ENCODE measurements at regions not wholly inside any gene's neighbourhood (a gene's known extent, or its start where the extent isn't known, plus 50 kb on each side); places are given as distances from the start of the nearest gene placed in this dataset.
A peak's percentile ranks its signal among the peaks of the same experiment; 100 is the strongest.

- peak; percentile 40; the same call in 1 of the 2 replicates for TF ChIP-seq TEAD4 (IDR thresholded peaks at IDR 0.05)
- TF ChIP-seq FOXM1 (IDR thresholded peaks at IDR 0.05; ENCODE audit: borderline replicate concordance, low read depth) = no peak
- TF ChIP-seq ZBTB7A (IDR thresholded peaks at IDR 0.05; ENCODE audit: low read depth) = no peak
- no peak for TF ChIP-seq YY1 (IDR thresholded peaks at IDR 0.05; ENCODE audit: low read depth)
- TF ChIP-seq CEBPB (IDR thresholded peaks at IDR 0.05) = peak; percentile 71
- no peak for TF ChIP-seq NFIC (IDR thresholded peaks at IDR 0.05)
- no peak for TF ChIP-seq EGR1 (IDR thresholded peaks at IDR 0.05)
- no peak for TF ChIP-seq RAD21 (IDR thresholded peaks at IDR 0.05; ENCODE audit: low read depth)
- no peak for TF ChIP-seq CREB1 (IDR thresholded peaks at IDR 0.05; ENCODE audit: low read depth)
- TF ChIP-seq MAX (IDR thresholded peaks at IDR 0.05) = no peak
Observed at GRCh38 chr12:58069268-58069963, 128.0 kb downstream of the ATP23 start.

GRCh38 chr12:58071994-58072393 is 130.6 kb downstream of the ATP23 start:
- TF ChIP-seq NFIC (IDR thresholded peaks at IDR 0.05) (no peak), EP300 (IDR thresholded peaks at IDR 0.05; ENCODE audit: borderline replicate concordance) (no peak), CREB1 (IDR thresholded peaks at IDR 0.05; ENCODE audit: low read depth) (no peak), YY1 (IDR thresholded peaks at IDR 0.05; ENCODE audit: low read depth) (no peak), FOXM1 (IDR thresholded peaks at IDR 0.05; ENCODE audit: borderline replicate concordance, low read depth) (no peak), USF1 (IDR thresholded peaks at IDR 0.05) (no peak), RAD21 (IDR thresholded peaks at IDR 0.05; ENCODE audit: low read depth) (no peak), REST (IDR thresholded peaks at IDR 0.05; ENCODE audit: low read depth) (no peak), CEBPB (IDR thresholded peaks at IDR 0.05) (no peak), TEAD4 (IDR thresholded peaks at IDR 0.05) (no peak), MAX (IDR thresholded peaks at IDR 0.05) (no peak), TAF1 (IDR thresholded peaks at IDR 0.05; ENCODE audit: low read depth) (no peak), TCF12 (IDR thresholded peaks at IDR 0.05; ENCODE audit: low read depth) (no peak), EGR1 (IDR thresholded peaks at IDR 0.05) (no peak), ZBTB7A (IDR thresholded peaks at IDR 0.05; ENCODE audit: low read depth) (no peak)

- TF ChIP-seq CREB1 (IDR thresholded peaks at IDR 0.05; ENCODE audit: low read depth) (no peak), NFIC (IDR thresholded peaks at IDR 0.05) (no peak), TCF12 (IDR thresholded peaks at IDR 0.05; ENCODE audit: low read depth) (no peak), REST (IDR thresholded peaks at IDR 0.05; ENCODE audit: low read depth) (no peak), TEAD4 (IDR thresholded peaks at IDR 0.05) (no peak), USF1 (IDR thresholded peaks at IDR 0.05) (no peak), RAD21 (IDR thresholded peaks at IDR 0.05; ENCODE audit: low read depth) (no peak), ZBTB7A (IDR thresholded peaks at IDR 0.05; ENCODE audit: low read depth) (no peak), MAX (IDR thresholded peaks at IDR 0.05) (no peak), EGR1 (IDR thresholded peaks at IDR 0.05) (no peak), FOXM1 (IDR thresholded peaks at IDR 0.05; ENCODE audit: borderline replicate concordance, low read depth) (no peak), EP300 (IDR thresholded peaks at IDR 0.05; ENCODE audit: borderline replicate concordance) (no peak), TAF1 (IDR thresholded peaks at IDR 0.05; ENCODE audit: low read depth) (no peak)
Observed at GRCh38 chr12:58074259-58074658, 132.9 kb downstream of the ATP23 start.

GRCh38 chr12:58079806-58080205 is 138.4 kb downstream of the ATP23 start:
- TF ChIP-seq NFIC (IDR thresholded peaks at IDR 0.05) (no peak), TAF1 (IDR thresholded peaks at IDR 0.05; ENCODE audit: low read depth) (no peak), REST (IDR thresholded peaks at IDR 0.05; ENCODE audit: low read depth) (no peak), YY1 (IDR thresholded peaks at IDR 0.05; ENCODE audit: low read depth) (no peak), USF1 (IDR thresholded peaks at IDR 0.05) (no peak), TEAD4 (IDR thresholded peaks at IDR 0.05) (no peak), CEBPB (IDR thresholded peaks at IDR 0.05) (no peak), TCF12 (IDR thresholded peaks at IDR 0.05; ENCODE audit: low read depth) (no peak), EP300 (IDR thresholded peaks at IDR 0.05; ENCODE audit: borderline replicate concordance) (no peak), FOXM1 (IDR thresholded peaks at IDR 0.05; ENCODE audit: borderline replicate concordance, low read depth) (no peak)

All from Ishikawa (cell line).